Endothelial cell of umbilical vein (primary cell): ENCODE measurements at regions not wholly inside any gene's neighbourhood (a gene's known extent, or its start where the extent isn't known, plus 50 kb on each side); places are given as distances from the start of the nearest gene placed in this dataset.

Experiments
- BruUV-seq: library from RNA; stranded (reverse); fragments of 400-500 nt; replicated peaks from 2 replicates; lab custom pipeline; 2021; lab: Mats Ljungman, UMichigan
- CTCF ChIA-PET: fragments of 300-600, 350-600 bp; sonication (Branson Sonifier 250); formaldehyde crosslinking; loops from one replicate; lab custom pipeline; 2021; ENCODE audit warnings: antibody characterized with exemption, inconsistent platforms; lab: Charles Lee
- POLR2A ChIA-PET: fragments of 300-600, 350-600 bp; sonication (Branson Sonifier 250); formaldehyde crosslinking; loops from one replicate; lab custom pipeline; 2021; ENCODE audit warnings: antibody characterized with exemption, inconsistent platforms; lab: Charles Lee
- DNase-seq: peaks from one replicate; pipeline ENCODE4 v3.0.0-alpha.2; 2011; ENCODE audit warnings: low read depth, low spot score
- FAIRE-seq: peaks from 2 replicates; lab custom pipeline; 2011; peaks lifted over from hg19 to GRCh38; lab: Jason Lieb, UNC
- H2AFZ ChIP-seq: 2 replicates; pipeline ENCODE4 v1.6.0; 2012; ENCODE audit warnings: low read depth, low read length, control low read depth, inconsistent platforms
- H3K27ac ChIP-seq: 2 replicates; pipeline ENCODE4 v1.5.1; 2011; ENCODE audit warnings: low read depth, mild to moderate bottlenecking, control low read depth, low read length, moderate library complexity; ENCODE audit not compliant: insufficient read depth
- H3K27me3 ChIP-seq, 2 experiments: 2 replicates each; pipeline versions ENCODE4 v1.6.0 to v1.6.1; 2011; ENCODE audit warnings: low read length in 2 of 2, mixed read lengths in 1 of 2; ENCODE audit not compliant: control insufficient read depth in 2 of 2, insufficient read depth in 2 of 2
- H3K36me3 ChIP-seq, 2 experiments: 2 replicates in 1 of 2; 3 replicates in 1 of 2; pipeline ENCODE4 v1.5.1; 2011; ENCODE audit warnings: low read length in 2 of 2, mild to moderate bottlenecking in 1 of 2, moderate library complexity in 1 of 2; ENCODE audit not compliant: control insufficient read depth in 2 of 2, insufficient read depth in 2 of 2; ENCODE audit errors: extremely low read depth in 1 of 2
- H3K4me1 ChIP-seq: 3 replicates; pipeline ENCODE4 v1.5.1; 2011; ENCODE audit warnings: mild to moderate bottlenecking, low read length; ENCODE audit not compliant: control insufficient read depth, insufficient read depth; ENCODE audit errors: extremely low read depth
- H3K4me2 ChIP-seq: 2 replicates; pipeline ENCODE4 v1.6.1; 2011; ENCODE audit warnings: low read length, control low read depth, mixed read lengths; ENCODE audit not compliant: insufficient read depth
- H3K4me3 ChIP-seq, 3 experiments: fragments of 200-600 bp in 1 of 3; sonication (generic), shearing (Covaris generic) in 1 of 3; replicated peaks in 1 of 3; 2 replicates each; pipeline ENCODE4 v1.5.1; 2011 to 2016; ENCODE audit warnings: control low read depth in 3 of 3, low read length in 3 of 3, mild to moderate bottlenecking in 2 of 3, inconsistent platforms in 1 of 3, low read depth in 1 of 3, moderate library complexity in 1 of 3; ENCODE audit not compliant: insufficient read depth in 1 of 3
- H3K79me2 ChIP-seq: 2 replicates; pipeline ENCODE4 v1.6.0; 2012; ENCODE audit warnings: low read length, inconsistent platforms; ENCODE audit not compliant: control insufficient read depth, insufficient read depth
- H3K9ac ChIP-seq: replicated peaks from 2 replicates; pipeline ENCODE3; 2011; ENCODE audit warnings: low read length, control low read depth; ENCODE audit not compliant: insufficient read depth; ENCODE audit errors: extremely low read depth
- H3K9me1 ChIP-seq: replicated peaks from 3 replicates; pipeline ENCODE4 v1.6.0; 2011; ENCODE audit warnings: mild to moderate bottlenecking, low read length; ENCODE audit not compliant: control insufficient read depth, insufficient read depth; ENCODE audit errors: extremely low read depth
- H3K9me3 ChIP-seq: replicated peaks from 2 replicates; pipeline ENCODE4 v1.5.1; 2012; ENCODE audit warnings: low read length, inconsistent platforms; ENCODE audit not compliant: control insufficient read depth, insufficient read depth
- H4K20me1 ChIP-seq: replicated peaks from 2 replicates; pipeline ENCODE3; 2011; ENCODE audit warnings: mild to moderate bottlenecking, low read length; ENCODE audit not compliant: control insufficient read depth, insufficient read depth; ENCODE audit errors: extremely low read depth
- EZH2 ChIP-seq: IDR thresholded peaks from 2 replicates; pipeline ENCODE4 v1.6.1; 2012; ENCODE audit warnings: borderline replicate concordance, low read depth, mild to moderate bottlenecking, moderate library complexity, low read length, inconsistent platforms; ENCODE audit not compliant: severe bottlenecking
- FOS ChIP-seq: IDR thresholded peaks from 2 replicates; pipeline ENCODE4 v1.6.1; 2011; ENCODE audit warnings: mild to moderate bottlenecking, low read length, moderate library complexity, borderline replicate concordance; ENCODE audit not compliant: insufficient read depth
- GATA2 ChIP-seq: IDR thresholded peaks from 2 replicates; pipeline ENCODE4 v1.7.0; 2011; ENCODE audit warnings: low read depth, mild to moderate bottlenecking, moderate library complexity, mixed read lengths, low read length; ENCODE audit not compliant: insufficient read length, insufficient read depth
- JUN ChIP-seq: IDR thresholded peaks from 2 replicates; pipeline ENCODE4 v1.6.1; 2011; ENCODE audit warnings: borderline replicate concordance, low read depth; ENCODE audit not compliant: insufficient read length, insufficient read depth
- MYC ChIP-seq: IDR thresholded peaks from one replicate; pipeline ENCODE4 v1.6.1; 2011; ENCODE audit warnings: mild to moderate bottlenecking, low read depth, low read length
- POLR2A ChIP-seq: IDR thresholded peaks from 2 replicates; pipeline ENCODE4 v1.6.1; 2012; ENCODE audit warnings: low read depth, mild to moderate bottlenecking, control low read depth, low read length
- POLR2AphosphoS5 ChIP-seq: IDR thresholded peaks from 2 replicates; pipeline ENCODE4 v1.6.1; 2012; ENCODE audit warnings: low read depth, mild to moderate bottlenecking, control low read depth, low read length, moderate library complexity; ENCODE audit not compliant: insufficient read depth
- dilution Hi-C: fragments of 300-500 bp; cut with MboI; formaldehyde crosslinking; loops from one replicate; pipeline ENCODE4 v1.15.0; 2019; ENCODE audit warnings: low sequenced_read_pairs; ENCODE audit not compliant: extremely low pct_ligation_motif_present
- intact Hi-C: fragments of 100-400 bp; cut with micrococcal nuclease; formaldehyde crosslinking; loops from one replicate; pipeline ENCODE4 v1.10.0; 2022
- TF ChIP-seq, protein P1 (sequence below), 2 donors: IDR thresholded peaks; 1 replicate in 1 of 2; 2 replicates in 1 of 2; pipeline ENCODE4 v1.5.1; 2011; ENCODE audit warnings: low read length in 2 of 2, mild to moderate bottlenecking in 2 of 2, moderate library complexity in 2 of 2, control low read depth in 1 of 2, inconsistent platforms in 1 of 2, low read depth in 1 of 2; ENCODE audit not compliant: insufficient read depth in 1 of 2; ENCODE audit errors: extremely low read depth in 1 of 2
- TF ChIP-seq, protein P2 (sequence below): IDR thresholded peaks from 2 replicates; pipeline ENCODE4 v1.6.1; 2011; ENCODE audit not compliant: insufficient read depth, insufficient read length

DNA sequence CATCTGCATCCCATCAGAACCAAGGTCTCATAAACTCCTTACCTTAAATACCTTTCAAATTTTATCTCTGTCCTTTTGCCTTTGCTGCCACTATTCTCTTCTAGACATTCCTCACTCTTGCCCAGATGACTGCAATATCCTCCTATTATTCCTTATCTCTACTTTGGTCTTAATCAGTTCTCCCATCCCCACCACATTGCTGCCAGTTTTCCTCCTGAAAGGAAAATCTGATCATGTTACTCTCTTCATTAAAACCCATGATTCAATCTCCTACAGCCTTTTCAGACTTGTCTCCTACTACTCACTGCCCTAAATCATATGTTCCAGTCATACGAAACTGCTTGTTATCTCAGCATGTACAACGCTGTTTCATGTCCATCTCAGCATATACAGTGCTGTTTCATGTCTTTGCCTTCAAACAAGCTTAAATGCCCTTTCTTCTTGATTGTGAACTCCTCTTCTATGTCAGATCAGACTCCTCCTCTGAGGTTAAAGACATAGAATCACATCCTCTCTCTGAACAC, 152.6 kb upstream of the FST start:
- Histone ChIP-seq H3K27me3 (no peaks in the 10 kb centered on the region), H3K9ac (no peak overlapping the region), H3K4me3 (no peak overlapping the region), H3K27ac (no peak overlapping the region), H3K79me2 (no peaks in the 10 kb centered on the region), H3K9me1 (no peaks in the 10 kb centered on the region), H3K9me3 (no peaks in the 10 kb centered on the region), H3K36me3 (no peaks in the 10 kb centered on the region), H3K4me2 (no peak overlapping the region), H2AFZ (peak overlapping the region; percentile 72), H4K20me1 (no peaks in the 10 kb centered on the region), H3K4me1 (peaks cover 6% of the 10 kb centered on the region)
- FAIRE-seq (no peak), DNase-seq (peak; percentile 68)
- dilution Hi-C loops, result no loop called here
- BruUV-seq, result no TSS peak
- intact Hi-C loops, result no loop called here
- TF ChIP-seq, protein P1, sequence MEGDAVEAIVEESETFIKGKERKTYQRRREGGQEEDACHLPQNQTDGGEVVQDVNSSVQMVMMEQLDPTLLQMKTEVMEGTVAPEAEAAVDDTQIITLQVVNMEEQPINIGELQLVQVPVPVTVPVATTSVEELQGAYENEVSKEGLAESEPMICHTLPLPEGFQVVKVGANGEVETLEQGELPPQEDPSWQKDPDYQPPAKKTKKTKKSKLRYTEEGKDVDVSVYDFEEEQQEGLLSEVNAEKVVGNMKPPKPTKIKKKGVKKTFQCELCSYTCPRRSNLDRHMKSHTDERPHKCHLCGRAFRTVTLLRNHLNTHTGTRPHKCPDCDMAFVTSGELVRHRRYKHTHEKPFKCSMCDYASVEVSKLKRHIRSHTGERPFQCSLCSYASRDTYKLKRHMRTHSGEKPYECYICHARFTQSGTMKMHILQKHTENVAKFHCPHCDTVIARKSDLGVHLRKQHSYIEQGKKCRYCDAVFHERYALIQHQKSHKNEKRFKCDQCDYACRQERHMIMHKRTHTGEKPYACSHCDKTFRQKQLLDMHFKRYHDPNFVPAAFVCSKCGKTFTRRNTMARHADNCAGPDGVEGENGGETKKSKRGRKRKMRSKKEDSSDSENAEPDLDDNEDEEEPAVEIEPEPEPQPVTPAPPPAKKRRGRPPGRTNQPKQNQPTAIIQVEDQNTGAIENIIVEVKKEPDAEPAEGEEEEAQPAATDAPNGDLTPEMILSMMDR (IDR thresholded peaks at IDR 0.05; ENCODE audit: extremely low read depth in 1 of 2, insufficient read depth in 1 of 2, low read depth in 1 of 2, low read length in 2 of 2), result no peak
- TF ChIP-seq GATA2, result peak; percentile 95
- peak; percentile 28 for TF ChIP-seq FOS
- no peak for TF ChIP-seq EZH2
- POLR2A ChIA-PET, result no interaction called here
- CTCF ChIA-PET, result interaction anchor here (1.4 to 2.0 kb wide), 2 partner anchors 23 to 103 kb away, joined by 4 to 8 read pairs; no protein-coding TSS in a partner anchor

DNA sequence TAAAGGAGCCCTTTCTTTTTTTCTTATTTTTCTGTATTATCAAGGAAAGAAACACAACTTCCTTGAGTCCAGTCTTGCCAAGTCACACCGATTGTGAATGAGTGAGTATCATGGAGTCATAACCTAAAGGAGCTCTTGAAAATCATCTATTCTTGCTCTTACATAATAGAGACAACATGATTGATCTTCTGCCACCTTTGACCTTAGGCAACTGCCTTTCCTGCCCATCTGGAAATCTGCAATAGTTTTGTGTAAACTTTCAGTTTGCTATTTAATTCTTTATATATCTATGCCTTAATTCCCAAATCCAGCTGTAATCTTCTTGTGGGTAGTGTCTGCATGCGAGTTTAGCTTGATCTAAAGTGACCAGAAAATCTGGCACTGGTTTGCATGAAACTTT, 149.9 kb upstream of the FST start:
- H3K27me3 ChIP-seq, result no peaks in the 10 kb centered on the region
- POLR2A ChIA-PET, result no interaction called here
- H3K4me3 ChIP-seq, result no peak overlapping the region
- CTCF ChIA-PET, result interaction anchor here (0.7 kb wide), 1 partner anchor 100 kb away, joined by 3 read pairs; no protein-coding TSS in a partner anchor
- no peaks in the 10 kb centered on the region for H3K9me3 ChIP-seq
- DNase-seq (no peak), FAIRE-seq (no peak)
- no peaks in the 10 kb centered on the region for H3K9me1 ChIP-seq
- no peak overlapping the region for H3K4me2 ChIP-seq
- no peaks in the 10 kb centered on the region for H3K36me3 ChIP-seq
- dilution Hi-C loops (no loop called here), intact Hi-C loops (no loop called here)
- TF ChIP-seq FOS (no peak), JUN (no peak), EZH2 (no peak), MYC (no peak), POLR2A (no peak), POLR2AphosphoS5 (no peak), GATA2 (no peak)
- TF ChIP-seq, protein P1 (IDR thresholded peaks at IDR 0.05; ENCODE audit: extremely low read depth in 1 of 2, insufficient read depth in 1 of 2, low read depth in 1 of 2, low read length in 2 of 2), result no peak
- TF ChIP-seq, protein P2, sequence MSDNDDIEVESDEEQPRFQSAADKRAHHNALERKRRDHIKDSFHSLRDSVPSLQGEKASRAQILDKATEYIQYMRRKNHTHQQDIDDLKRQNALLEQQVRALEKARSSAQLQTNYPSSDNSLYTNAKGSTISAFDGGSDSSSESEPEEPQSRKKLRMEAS, result no peak
- no peaks in the 10 kb centered on the region for H3K79me2 ChIP-seq
- no TSS peak for BruUV-seq
- no peak overlapping the region for H2AFZ ChIP-seq
- H3K9ac ChIP-seq, result no peak overlapping the region
- no peak overlapping the region for H3K27ac ChIP-seq
- no peaks in the 10 kb centered on the region for H4K20me1 ChIP-seq
- H3K4me1 ChIP-seq, result peaks cover 5% of the 10 kb centered on the region
